CD14-positive monocyte (primary cell): ENCODE measurements at regions not wholly inside any gene's neighbourhood (a gene's known extent, or its start where the extent isn't known, plus 50 kb on each side); places are given as distances from the start of the nearest gene placed in this dataset.

Experiments
- DNase-seq, 3 donors: peaks; one replicate each; pipeline ENCODE4 v3.0.0-alpha.2; 2011 to 2022
- H2AFZ ChIP-seq: 2 replicates; pipeline ENCODE4 v1.6.0; 2012; ENCODE audit warnings: mild to moderate bottlenecking, low read depth, low read length, inconsistent platforms; ENCODE audit not compliant: insufficient read depth, poor library complexity, severe bottlenecking
- H3K27ac ChIP-seq, 2 donors: 1 replicate in 1 of 2; 2 replicates in 1 of 2; pipeline ENCODE4 v1.5.1; 2012 to 2013; ENCODE audit warnings: low read length in 2 of 2, control low read depth in 1 of 2, inconsistent platforms in 1 of 2, low read depth in 1 of 2, mild to moderate bottlenecking in 1 of 2
- H3K27me3 ChIP-seq, 2 donors: one replicate each; pipeline versions ENCODE4 v1.6.0 to v1.6.1; 2011 to 2013; ENCODE audit warnings: low read length in 2 of 2; ENCODE audit not compliant: control insufficient read depth in 2 of 2, insufficient read depth in 2 of 2
- H3K36me3 ChIP-seq, 2 donors: replicated peaks in 1 of 2; 1 replicate in 1 of 2; 2 replicates in 1 of 2; pipeline versions ENCODE4 v1.5.1 to v1.6.1; 2012 to 2013; ENCODE audit warnings: low read length in 2 of 2, control low read depth in 1 of 2, inconsistent platforms in 1 of 2, mild to moderate bottlenecking in 1 of 2; ENCODE audit not compliant: insufficient read depth in 2 of 2, control insufficient read depth in 1 of 2
- H3K4me1 ChIP-seq, 2 donors: 1 replicate in 1 of 2; 2 replicates in 1 of 2; pipeline versions ENCODE4 v1.5.1 to v1.6.1; 2012 to 2013; ENCODE audit warnings: low read length in 2 of 2, control low read depth in 1 of 2, inconsistent platforms in 1 of 2, mild to moderate bottlenecking in 1 of 2, moderate library complexity in 1 of 2; ENCODE audit not compliant: insufficient read depth in 2 of 2, control insufficient read depth in 1 of 2
- H3K4me2 ChIP-seq: replicated peaks from 2 replicates; pipeline ENCODE3; 2012; ENCODE audit warnings: low read length, moderate library complexity, mild to moderate bottlenecking; ENCODE audit not compliant: poor library complexity, severe bottlenecking; ENCODE audit errors: extremely low read depth
- H3K4me3 ChIP-seq, 3 experiments: fragments of 200-600 bp in 1 of 3; sonication (generic) in 1 of 3; replicated peaks in 1 of 3; 1 replicate in 2 of 3; 2 replicates in 1 of 3; pipeline ENCODE4 v1.5.1; 2011 to 2013; ENCODE audit warnings: low read length in 3 of 3, mild to moderate bottlenecking in 3 of 3, control low read depth in 2 of 3, low read depth in 2 of 3, inconsistent platforms in 1 of 3, moderate library complexity in 1 of 3
- H3K79me2 ChIP-seq: 2 replicates; pipeline ENCODE4 v1.6.0; 2012; ENCODE audit warnings: mild to moderate bottlenecking, control low read depth, inconsistent platforms, low read length, moderate library complexity; ENCODE audit not compliant: insufficient read depth
- H3K9ac ChIP-seq: 2 replicates; pipeline ENCODE4 v1.6.0; 2017; ENCODE audit warnings: low read length, mild to moderate bottlenecking; ENCODE audit not compliant: insufficient read depth, poor library complexity, severe bottlenecking
- H3K9me3 ChIP-seq, 2 donors: replicated peaks in 1 of 2; 1 replicate in 1 of 2; 2 replicates in 1 of 2; pipeline versions ENCODE4 v1.5.1 to v1.6.1; 2012 to 2013; ENCODE audit warnings: low read length in 2 of 2, control low read depth in 1 of 2; ENCODE audit not compliant: control insufficient read depth in 1 of 2, insufficient read depth in 1 of 2
- H4K20me1 ChIP-seq: 2 replicates; pipeline ENCODE4 v1.6.0; 2012; ENCODE audit warnings: mild to moderate bottlenecking, low read length, control low read depth, moderate library complexity; ENCODE audit not compliant: insufficient read depth
- H3K27ac Mint-ChIP-seq, 7 donors: one replicate each; pipeline ENCODE4 v1.8.0; 2020; ENCODE audit warnings: mild to moderate bottlenecking in 7 of 7, mixed read lengths in 7 of 7, moderate library complexity in 6 of 7, inconsistent platforms in 2 of 7
- H3K27me3 Mint-ChIP-seq, 3 donors: one replicate each; pipeline ENCODE4 v1.8.0; 2021 to 2022; ENCODE audit warnings: low read depth in 3 of 3, mild to moderate bottlenecking in 3 of 3, mixed read lengths in 3 of 3, moderate library complexity in 3 of 3, inconsistent platforms in 1 of 3
- H3K36me3 Mint-ChIP-seq, 2 donors: one replicate each; pipeline ENCODE4 v1.8.0; 2020; ENCODE audit warnings: mixed read lengths in 2 of 2, inconsistent platforms in 1 of 2, mild to moderate bottlenecking in 1 of 2
- H3K4me1 Mint-ChIP-seq: one replicate; pipeline ENCODE4 v1.8.0; 2020; ENCODE audit warnings: mild to moderate bottlenecking, mixed read lengths
- H3K4me3 Mint-ChIP-seq, 2 donors: one replicate each; pipeline ENCODE4 v1.8.0; 2020; ENCODE audit warnings: mild to moderate bottlenecking in 2 of 2, mixed read lengths in 2 of 2, moderate library complexity in 1 of 2
- H3K9me3 Mint-ChIP-seq, 7 donors: one replicate each; pipeline ENCODE4 v1.8.0; 2020 to 2022; ENCODE audit warnings: mixed read lengths in 7 of 7, mild to moderate bottlenecking in 6 of 7, moderate library complexity in 6 of 7, inconsistent platforms in 2 of 7
- CTCF ChIP-seq: fragments of 200-600 bp; IDR thresholded peaks from one replicate; pipeline ENCODE4 v1.8.0; 2022; ENCODE audit warnings: antibody characterized with exemption, mild to moderate bottlenecking
- WGBS: methylation state at CpG from one replicate; pipeline ENCODE4 v1.1.5; 2013; ENCODE audit warnings: missing lambda C conversion rate; ENCODE audit not compliant: insufficient coverage; 5-methylcytosine and 5-hydroxymethylcytosine counted together
- intact Hi-C, 2 donors: fragments of 100-400 bp; cut with micrococcal nuclease; formaldehyde crosslinking; loops; one replicate each; pipeline versions ENCODE4 v1.15.0 to v1.15.1; 2023

GRCh38 chr14:106346084-106346483 lies 819.7 kb downstream of the TMEM121 start:
- H3K27ac ChIP-seq: no peak overlapping the region
- H3K4me3 ChIP-seq: no peak overlapping the region
- no peak for TF ChIP-seq CTCF
- intact Hi-C loops: no loop called here
- no peaks in the 10 kb centered on the region for H3K36me3 Mint-ChIP-seq
- H3K4me2 ChIP-seq: no peak overlapping the region
- peaks cover 0 to 2% (median 0%) of the 10 kb centered on the region in 3 donors for H3K27me3 Mint-ChIP-seq
- H3K27me3 ChIP-seq: no peaks in the 10 kb centered on the region
- no peak overlapping the region for H3K27ac Mint-ChIP-seq
- peaks cover 0 to 4% of the 10 kb centered on the region in 2 donors for H3K4me1 ChIP-seq
- H3K9me3 ChIP-seq: no peaks in the 10 kb centered on the region
- no peaks in the 10 kb centered on the region for H3K9me3 Mint-ChIP-seq
- no peak overlapping the region for H3K4me3 Mint-ChIP-seq
- H3K79me2 ChIP-seq: no peaks in the 10 kb centered on the region
- no peak for DNase-seq
- no peak overlapping the region for H3K9ac ChIP-seq
- no peaks in the 10 kb centered on the region for H3K36me3 ChIP-seq
- no peak overlapping the region for H2AFZ ChIP-seq
- H4K20me1 ChIP-seq: no peaks in the 10 kb centered on the region
- H3K4me1 Mint-ChIP-seq: peaks cover 12% of the 10 kb centered on the region
- WGBS: 95% methylated on average over 8 of the region's 8 CpGs

- Mint-ChIP-seq H3K4me3 (no peak overlapping the region), H3K27me3 (peaks cover 0 to 2% (median 0%) of the 10 kb centered on the region in 3 donors), H3K4me1 (peaks cover 12% of the 10 kb centered on the region), H3K27ac (no peak overlapping the region), H3K36me3 (no peaks in the 10 kb centered on the region), H3K9me3 (no peaks in the 10 kb centered on the region)
- H3K9ac ChIP-seq: no peak overlapping the region
- H4K20me1 ChIP-seq: no peaks in the 10 kb centered on the region
- no peaks in the 10 kb centered on the region for H3K79me2 ChIP-seq
- peaks cover 0 to 4% of the 10 kb centered on the region in 2 donors for H3K4me1 ChIP-seq
- no peaks in the 10 kb centered on the region for H3K36me3 ChIP-seq
- H3K27me3 ChIP-seq: no peaks in the 10 kb centered on the region
- no peak overlapping the region for H3K4me3 ChIP-seq
- DNase-seq: no peak
- intact Hi-C loops: no loop called here
- TF ChIP-seq CTCF: no peak
- H2AFZ ChIP-seq: no peak overlapping the region
- no peaks in the 10 kb centered on the region for H3K9me3 ChIP-seq
- no peak overlapping the region for H3K27ac ChIP-seq
- WGBS: 100% methylated on average over 2 of the region's 4 CpGs
- no peak overlapping the region for H3K4me2 ChIP-seq
Observed at GRCh38 chr14:106346534-106347290, 820.3 kb downstream of the TMEM121 start.
